ENCODE measurements at regions not wholly inside any gene's neighbourhood (a gene's known extent, or its start where the extent isn't known, plus 50 kb on each side); places are given as distances from the start of the nearest gene placed in this dataset.

GRCh38 chr20:55714082-55714481 is 291.2 kb downstream of the CBLN4 start:
- in situ Hi-C loops (cut with HindIII; ENCODE audit: low sequenced_read_pairs): no loop called here
- no peak for DNase-seq (ENCODE audit: low spot score)

GRCh38 chr20:55704458-55704857 is 300.9 kb downstream of the CBLN4 start:
- in situ Hi-C loops (cut with HindIII; ENCODE audit: low sequenced_read_pairs): no loop called here
- no peak for DNase-seq (ENCODE audit: low spot score)

- DNase-seq (ENCODE audit: low spot score): no peak
- in situ Hi-C loops (cut with HindIII; ENCODE audit: low sequenced_read_pairs): no loop called here
Measured at GRCh38 chr20:55701467-55701866, 303.9 kb downstream of the CBLN4 start.

- no peak for DNase-seq (ENCODE audit: low spot score)
- in situ Hi-C loops (cut with HindIII; ENCODE audit: low sequenced_read_pairs): no loop called here
Measured at GRCh38 chr20:55696520-55696919, 308.8 kb downstream of the CBLN4 start.

GRCh38 chr20:55693641-55694040 is 311.7 kb downstream of the CBLN4 start:
- in situ Hi-C loops (cut with HindIII; ENCODE audit: low sequenced_read_pairs): no loop called here
- no peak for DNase-seq (ENCODE audit: low spot score)

- in situ Hi-C loops (cut with HindIII; ENCODE audit: low sequenced_read_pairs): no loop called here
- DNase-seq (ENCODE audit: low spot score): no peak
Measured at GRCh38 chr20:55685841-55686240, 319.5 kb downstream of the CBLN4 start.

GRCh38 chr20:55685425-55685824 is 319.9 kb downstream of the CBLN4 start:
- DNase-seq (ENCODE audit: low spot score): no peak
- in situ Hi-C loops (cut with HindIII; ENCODE audit: low sequenced_read_pairs): no loop called here

- in situ Hi-C loops (cut with HindIII; ENCODE audit: low sequenced_read_pairs): no loop called here
- no peak for DNase-seq (ENCODE audit: low spot score)
Measured at GRCh38 chr20:55684578-55684977, 320.7 kb downstream of the CBLN4 start.

- DNase-seq (ENCODE audit: low spot score): no peak
- in situ Hi-C loops (cut with HindIII; ENCODE audit: low sequenced_read_pairs): no loop called here
Measured at GRCh38 chr20:55678970-55679667, 326.2 kb downstream of the CBLN4 start.

GRCh38 chr20:55678126-55678525 is 327.2 kb downstream of the CBLN4 start:
- in situ Hi-C loops (cut with HindIII; ENCODE audit: low sequenced_read_pairs): no loop called here

GRCh38 chr20:55677011-55677410 is 328.3 kb downstream of the CBLN4 start:
- in situ Hi-C loops (cut with HindIII; ENCODE audit: low sequenced_read_pairs): no loop called here

More at GRCh38 chr20:55678126-55678525, 327.2 kb downstream of the CBLN4 start:
- no peak for DNase-seq (ENCODE audit: low spot score)

GRCh38 chr20:55676097-55676496 is 329.2 kb downstream of the CBLN4 start:
- in situ Hi-C loops (cut with HindIII; ENCODE audit: low sequenced_read_pairs): no loop called here
- DNase-seq (ENCODE audit: low spot score): no peak

More at GRCh38 chr20:55677011-55677410, 328.3 kb downstream of the CBLN4 start:
- DNase-seq (ENCODE audit: low spot score): no peak

- no peak for DNase-seq (ENCODE audit: low spot score)
- in situ Hi-C loops (cut with HindIII; ENCODE audit: low sequenced_read_pairs): no loop called here
Measured at GRCh38 chr20:55668631-55669030, 336.7 kb downstream of the CBLN4 start.

- in situ Hi-C loops (cut with HindIII; ENCODE audit: low sequenced_read_pairs): no loop called here
- DNase-seq (ENCODE audit: low spot score): no peak
Measured at GRCh38 chr20:55667955-55668354, 337.4 kb downstream of the CBLN4 start.

GRCh38 chr20:55667024-55667423 is 338.3 kb downstream of the CBLN4 start:
- in situ Hi-C loops (cut with HindIII; ENCODE audit: low sequenced_read_pairs): no loop called here
- DNase-seq (ENCODE audit: low spot score): no peak

GRCh38 chr20:55656231-55656775 is 349.0 kb downstream of the CBLN4 start:
- in situ Hi-C loops (cut with HindIII; ENCODE audit: low sequenced_read_pairs): no loop called here
- DNase-seq (ENCODE audit: low spot score): no peak

- DNase-seq (ENCODE audit: low spot score): no peak
- in situ Hi-C loops (cut with HindIII; ENCODE audit: low sequenced_read_pairs): no loop called here
Measured at GRCh38 chr20:55650657-55651360, 354.5 kb downstream of the CBLN4 start.

- in situ Hi-C loops (cut with HindIII; ENCODE audit: low sequenced_read_pairs): no loop called here
- no peak for DNase-seq (ENCODE audit: low spot score)
Measured at GRCh38 chr20:55649254-55649653, 356.1 kb downstream of the CBLN4 start.

GRCh38 chr20:55646851-55647250 is 358.5 kb downstream of the CBLN4 start:
- no peak for DNase-seq (ENCODE audit: low spot score)
- in situ Hi-C loops (cut with HindIII; ENCODE audit: low sequenced_read_pairs): no loop called here

- DNase-seq (ENCODE audit: low spot score): no peak
- in situ Hi-C loops (cut with HindIII; ENCODE audit: low sequenced_read_pairs): no loop called here
Measured at GRCh38 chr20:55641497-55641896, 363.8 kb downstream of the CBLN4 start.

GRCh38 chr20:55635870-55636269 is 369.4 kb downstream of the CBLN4 start:
- in situ Hi-C loops (cut with HindIII; ENCODE audit: low sequenced_read_pairs): no loop called here

More at GRCh38 chr20:55635870-55636269, 369.4 kb downstream of the CBLN4 start:
- no peak for DNase-seq (ENCODE audit: low spot score)

Data from G401 (cell line).